Activated naive CD4-positive, alpha-beta T cell treated with anti-CD3 and anti-CD28 coated beads, Interleukin-2, amount 50 U/mL, for 16 hours (primary cell): ENCODE measurements at regions not wholly inside any gene's neighbourhood (a gene's known extent, or its start where the extent isn't known, plus 50 kb on each side); places are given as distances from the start of the nearest gene placed in this dataset.

ENCODE experiments used
- DNase-seq: peaks from one replicate; pipeline ENCODE4 v3.0.0-alpha.2; 2020

GRCh38 chr16:88292007-88292970 lies 90.5 kb upstream of the ZNF469 start:
- no peak for DNase-seq

GRCh38 chr16:88293097-88293496 lies 89.7 kb upstream of the ZNF469 start:
- DNase-seq, result no peak

DNA sequence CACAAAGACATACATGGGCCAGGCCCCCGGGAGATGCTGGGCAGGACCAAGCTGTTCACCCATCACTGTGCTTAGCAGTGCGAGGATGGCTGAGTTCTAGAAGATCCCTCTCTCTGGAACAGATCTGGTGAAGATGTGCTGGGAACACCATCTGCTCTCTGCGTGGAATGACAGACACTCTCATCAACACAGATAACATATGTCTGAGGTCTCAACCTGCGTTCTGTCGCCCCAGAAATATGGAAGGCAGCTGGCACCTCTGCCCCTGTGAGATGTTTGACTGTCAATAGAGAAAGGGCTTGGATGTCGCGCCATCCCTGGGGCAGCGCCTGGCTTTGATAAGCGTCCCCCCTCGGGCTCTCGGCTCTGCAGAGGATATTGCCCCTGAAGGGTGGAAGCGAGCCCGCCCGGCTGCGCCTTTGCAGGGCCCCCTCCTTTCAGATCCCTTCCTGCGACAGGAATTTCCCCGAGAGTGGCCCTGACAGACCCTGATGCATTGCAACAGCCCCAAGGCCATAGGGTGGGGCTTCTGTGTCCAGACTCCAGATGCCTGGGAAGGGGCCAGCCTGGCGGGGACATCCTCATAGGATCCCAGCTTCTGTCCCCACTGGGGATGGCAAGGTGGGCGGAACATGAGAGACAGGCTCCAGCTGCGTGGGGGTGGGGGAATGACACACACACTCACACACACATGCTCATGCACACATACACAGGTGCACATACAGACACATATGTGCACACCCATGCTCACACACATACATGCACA lies 86.9 kb upstream of the ZNF469 start:
- DNase-seq, result no peak

DNA sequence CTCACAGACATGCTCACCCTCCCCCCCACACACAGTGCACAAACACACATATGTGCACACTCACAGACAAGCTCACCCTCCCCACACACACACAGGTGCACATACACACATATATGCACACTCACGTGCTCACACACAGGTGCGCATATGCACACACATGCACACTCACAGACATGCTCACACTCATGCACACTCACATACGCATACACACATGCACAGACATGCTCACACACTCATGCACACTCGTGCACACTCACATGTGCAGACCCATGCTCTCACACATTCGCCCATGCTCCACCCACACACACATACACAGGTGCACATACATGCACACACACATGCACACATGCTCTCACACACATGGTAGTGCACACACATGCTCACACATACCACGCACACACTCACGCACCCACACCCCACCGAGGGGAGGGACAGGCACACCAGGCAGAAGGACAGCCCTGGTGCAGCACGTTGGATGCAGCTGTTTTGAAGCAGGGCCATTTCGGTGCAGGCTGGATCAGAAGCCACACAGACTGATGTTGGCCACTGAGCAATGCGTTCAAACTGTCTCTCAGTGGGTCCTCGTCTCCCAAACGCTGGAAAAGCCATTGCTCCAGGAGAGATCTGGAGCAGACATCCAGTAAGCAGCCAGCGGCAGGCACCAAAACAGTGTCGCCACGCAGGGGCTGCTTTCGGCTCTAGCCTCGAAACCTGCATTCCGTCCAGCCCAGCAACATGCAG lies 86.2 kb upstream of the ZNF469 start:
- DNase-seq, result no peak

DNA sequence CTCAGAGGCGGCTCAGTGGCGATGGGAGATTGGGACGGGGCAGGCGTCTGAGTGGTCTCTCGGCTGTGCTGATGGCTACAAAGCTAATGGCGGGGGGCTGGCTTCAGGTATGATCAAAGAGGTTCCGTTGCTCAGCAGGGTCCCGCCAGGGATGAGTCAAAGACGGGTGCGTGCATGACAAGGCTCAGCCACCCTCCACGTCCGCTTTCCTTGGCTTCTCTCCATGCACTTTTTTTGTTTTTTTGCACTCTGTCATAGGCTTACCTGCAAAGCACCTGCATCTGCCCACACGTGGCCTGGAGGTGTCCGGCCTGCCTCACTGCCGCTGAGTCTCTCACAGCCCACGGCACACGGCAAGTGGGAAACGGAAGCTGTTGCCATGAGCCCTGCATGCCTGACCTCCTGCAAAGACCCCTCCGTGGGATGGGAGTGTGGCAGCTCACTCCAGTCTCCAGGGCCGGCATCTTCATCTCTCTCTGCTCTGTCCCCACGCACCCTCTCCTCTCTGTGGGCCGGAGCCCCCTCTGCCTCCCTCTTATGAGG lies 85.5 kb upstream of the ZNF469 start:
- no peak for DNase-seq

GRCh38 chr16:88298181-88298832 lies 84.5 kb upstream of the ZNF469 start:
- no peak for DNase-seq

GRCh38 chr16:88298833-88299745 lies 83.7 kb upstream of the ZNF469 start:
- no peak for DNase-seq

DNA sequence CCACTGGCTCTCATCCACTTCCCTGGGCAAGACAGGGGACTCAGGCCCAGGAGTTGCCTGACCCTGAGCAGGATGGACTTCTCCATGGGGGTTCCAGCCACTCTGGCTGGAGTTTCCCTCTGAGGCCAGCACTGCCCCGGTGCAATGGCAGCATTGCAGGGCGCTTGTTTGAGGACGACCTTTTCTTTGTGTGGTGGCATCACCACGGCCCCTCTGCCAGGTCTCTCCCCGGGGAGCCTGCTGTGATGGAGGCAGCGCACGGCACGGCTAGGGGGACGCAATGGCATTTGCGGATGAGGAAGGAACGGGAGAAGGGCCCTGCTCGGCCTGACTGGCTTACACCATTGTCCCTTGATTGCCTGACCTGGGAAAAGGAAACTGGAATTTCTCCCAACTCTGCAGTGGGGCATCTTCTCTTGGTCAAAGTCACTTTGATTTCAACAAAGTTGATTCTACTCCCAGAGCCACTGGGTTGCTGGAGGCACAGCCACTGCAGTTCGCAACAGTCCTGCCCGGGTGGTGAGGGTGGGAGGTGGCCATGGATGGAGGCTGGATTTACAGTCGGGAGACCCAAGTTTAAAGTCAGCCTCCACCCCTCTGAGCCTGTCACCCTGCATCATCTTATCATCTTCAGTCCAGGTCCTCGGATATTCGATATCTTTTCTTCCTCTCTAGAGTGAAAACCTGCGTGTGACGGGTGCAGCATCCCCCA lies 82.9 kb upstream of the ZNF469 start:
- no peak for DNase-seq

GRCh38 chr16:88300463-88300835 lies 82.3 kb upstream of the ZNF469 start:
- no peak for DNase-seq

DNA sequence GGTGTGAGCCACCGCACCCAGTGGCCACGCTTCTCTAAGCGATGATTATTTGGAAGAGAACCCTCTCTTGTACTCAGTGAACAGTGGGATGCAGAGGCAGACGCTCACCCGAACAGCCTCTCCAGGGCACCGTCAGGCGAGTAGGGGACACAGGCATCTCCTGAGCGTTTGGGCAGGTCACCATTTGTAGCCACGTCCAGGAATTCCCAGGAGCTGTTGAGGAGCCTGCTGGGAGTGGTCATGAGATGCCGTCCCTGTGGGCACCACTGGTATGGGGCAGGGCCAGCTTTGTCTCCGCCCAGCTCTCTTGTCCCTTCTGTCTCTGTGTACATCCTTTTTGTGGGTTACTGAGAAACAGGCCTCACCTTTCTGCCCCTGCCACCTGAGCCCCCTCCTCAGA lies 81.3 kb upstream of the ZNF469 start:
- DNase-seq, result no peak

DNA sequence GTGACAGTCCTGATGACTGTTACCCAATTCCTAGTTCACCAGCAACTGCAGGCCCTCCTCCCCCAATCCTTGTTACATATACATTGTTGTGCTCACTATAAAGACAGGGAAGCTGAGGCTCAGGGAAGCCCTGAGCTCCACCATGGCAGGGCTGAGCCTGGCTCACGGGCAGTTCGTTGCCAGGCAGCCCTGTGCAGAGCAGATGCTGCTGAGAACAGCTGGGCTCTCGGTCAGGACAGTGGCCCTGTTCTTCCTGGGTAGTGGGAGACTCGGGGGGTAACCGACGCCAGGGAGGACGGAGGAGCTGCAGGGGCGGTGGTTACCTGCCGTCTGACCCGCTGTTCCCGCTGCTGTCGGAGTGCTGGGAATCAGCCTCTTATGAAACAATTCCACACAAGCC lies 80.9 kb upstream of the ZNF469 start:
- DNase-seq, result no peak

GRCh38 chr16:88302666-88303065 lies 80.1 kb upstream of the ZNF469 start:
- DNase-seq, result no peak

- no peak for DNase-seq
Observed at GRCh38 chr16:88303405-88303804, 79.4 kb upstream of the ZNF469 start.

DNA sequence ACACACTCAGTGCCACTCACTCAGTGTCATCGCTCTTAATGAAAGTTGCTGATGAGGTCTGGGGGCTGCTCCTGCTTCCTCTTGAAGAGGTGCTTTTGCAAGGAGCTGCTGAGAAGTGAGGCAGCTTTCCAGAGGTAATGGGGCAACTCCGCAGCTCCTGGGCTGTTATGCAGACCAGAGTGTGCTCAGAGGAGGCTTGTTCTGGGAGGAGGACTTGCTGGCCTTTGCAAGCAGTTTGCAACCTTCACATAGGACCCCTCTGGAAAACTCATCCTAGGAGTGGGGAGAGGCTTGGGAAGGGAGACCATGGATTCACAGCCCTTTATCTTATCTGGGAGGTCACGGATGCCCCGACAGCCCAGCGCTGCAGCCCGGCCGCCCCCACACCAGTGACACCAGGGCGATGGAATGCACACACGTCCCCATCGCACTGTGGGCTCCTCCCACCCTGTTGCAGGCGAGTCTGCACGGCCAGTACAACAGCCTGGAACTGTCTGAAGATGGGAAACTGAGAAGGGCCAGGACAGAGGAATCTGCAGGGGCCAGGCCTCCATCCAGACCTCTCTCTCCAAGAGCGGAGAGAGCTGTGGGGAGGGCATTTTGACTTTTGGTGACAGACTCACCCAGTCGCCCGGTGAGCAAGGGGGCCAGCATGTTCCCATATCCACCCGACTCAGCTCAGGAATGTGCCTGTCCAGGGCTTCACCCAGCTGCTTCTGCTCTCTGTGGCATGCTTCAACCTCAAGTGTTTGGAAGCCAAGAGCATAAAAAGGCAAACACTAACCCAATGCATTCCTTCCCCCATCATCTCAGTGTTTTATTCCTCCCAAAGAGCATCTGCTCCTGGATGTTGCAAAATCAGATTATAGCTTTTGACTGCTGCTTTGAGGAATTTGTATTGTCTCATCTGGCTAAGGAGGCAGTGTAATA lies 78.6 kb upstream of the ZNF469 start:
- no peak for DNase-seq

DNA sequence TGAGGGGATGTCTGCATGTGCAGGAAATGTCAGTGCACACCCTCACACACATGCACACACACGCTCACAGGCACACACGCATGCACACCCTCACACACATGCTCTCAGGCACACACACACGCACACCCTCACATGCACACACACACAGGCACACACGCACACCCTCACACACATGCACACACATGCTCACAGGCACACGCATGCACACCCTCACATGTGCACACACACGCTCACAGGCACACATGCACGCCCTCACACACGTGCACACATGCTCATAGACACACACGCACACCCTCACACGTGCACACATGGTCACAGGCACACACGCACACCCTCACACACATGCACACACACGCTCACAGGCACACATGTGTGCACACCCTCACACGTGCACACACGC lies 77.6 kb upstream of the ZNF469 start:
- no peak for DNase-seq

DNA sequence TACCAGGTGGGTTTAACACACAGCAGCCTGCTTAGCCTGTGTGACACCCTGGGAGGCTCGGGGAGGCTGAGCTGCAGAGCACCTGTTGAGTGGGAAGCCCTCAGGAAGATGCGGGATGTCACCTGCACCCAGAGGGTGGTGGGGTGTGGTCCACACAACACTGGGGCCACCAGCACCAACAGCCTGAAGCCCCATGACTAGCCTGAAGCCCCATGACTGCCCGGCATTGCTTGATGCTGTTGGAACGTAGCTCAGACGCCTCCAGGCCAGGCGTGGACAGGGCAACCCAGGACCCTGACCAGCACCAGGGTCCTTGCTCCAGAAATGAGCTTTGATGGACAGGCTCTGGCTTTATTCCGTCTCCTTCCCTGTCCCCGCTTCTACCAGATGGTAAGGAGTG lies 76.3 kb upstream of the ZNF469 start:
- no peak for DNase-seq

- DNase-seq, result no peak
Observed at GRCh38 chr16:88306860-88307545, 75.8 kb upstream of the ZNF469 start.

DNA sequence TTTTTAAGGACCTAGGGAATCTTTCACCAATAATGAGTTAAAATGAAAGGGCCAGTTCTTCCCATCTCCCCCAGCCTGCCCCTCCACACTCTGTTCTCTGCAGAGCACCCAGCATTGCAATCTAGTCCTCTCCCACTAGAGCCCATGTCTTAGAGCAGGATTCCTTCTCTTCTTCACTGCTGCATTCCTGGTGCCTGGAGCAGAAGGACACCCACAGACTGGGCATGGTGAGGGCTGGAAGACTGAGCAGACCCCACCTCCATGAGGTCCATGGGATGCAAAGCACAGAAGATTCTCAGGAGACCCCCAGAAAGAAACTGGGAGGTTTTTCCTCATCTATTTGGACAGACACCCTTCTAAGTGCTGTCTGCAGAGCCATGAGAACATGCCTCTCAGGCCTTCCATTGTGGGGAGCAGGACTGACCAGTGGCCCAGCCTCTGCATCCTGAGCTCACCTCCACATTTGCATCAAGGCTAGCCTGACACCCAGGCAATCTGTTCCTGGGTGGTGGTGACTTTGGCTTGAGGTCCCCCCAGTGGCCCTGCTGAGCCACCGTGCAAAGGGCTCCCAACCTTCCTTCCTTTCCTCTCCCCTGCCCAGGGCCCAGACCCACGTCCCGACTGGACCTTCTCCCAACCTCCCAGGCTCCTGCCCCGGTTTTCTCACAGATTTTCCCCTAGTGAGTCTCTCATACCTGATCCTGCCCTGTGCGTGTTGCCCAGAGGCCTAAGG lies 74.2 kb upstream of the ZNF469 start:
- no peak for DNase-seq
